Progenitor cell of endocrine pancreas (in vitro differentiated cells): ENCODE measurements at regions not wholly inside any gene's neighbourhood (a gene's known extent, or its start where the extent isn't known, plus 50 kb on each side); places are given as distances from the start of the nearest gene placed in this dataset.

Experiments
- DNase-seq: peaks from one replicate; pipeline ENCODE4 v3.0.0; 2021; ENCODE audit warnings: low spot score; ENCODE audit not compliant: unreplicated experiment
- H3K27ac Mint-ChIP-seq: 2 replicates; pipeline ENCODE4 v1.8.0; 2021; ENCODE audit warnings: mild to moderate bottlenecking, moderate library complexity, mixed read lengths
- H3K27me3 Mint-ChIP-seq: 2 replicates; pipeline ENCODE4 v1.8.0; 2021; ENCODE audit warnings: mixed read lengths
- H3K36me3 Mint-ChIP-seq: 2 replicates; pipeline ENCODE4 v1.8.0; 2022; ENCODE audit warnings: mixed read lengths; ENCODE audit not compliant: insufficient read depth
- H3K4me1 Mint-ChIP-seq: 2 replicates; pipeline ENCODE4 v1.8.0; 2021; ENCODE audit warnings: low read depth, mixed read lengths
- H3K4me3 Mint-ChIP-seq: 2 replicates; pipeline ENCODE4 v1.8.0; 2021; ENCODE audit warnings: low read depth, mild to moderate bottlenecking, moderate library complexity, mixed read lengths
- H3K9me3 Mint-ChIP-seq: 2 replicates; pipeline ENCODE4 v1.8.0; 2021; ENCODE audit warnings: low read depth, mixed read lengths
- CTCF ChIP-seq: fragments of 200-600 bp; sonication (generic); IDR thresholded peaks from one replicate; pipeline ENCODE4 v1.5.0; 2021; ENCODE audit warnings: antibody characterized with exemption, mild to moderate bottlenecking; ENCODE audit not compliant: unreplicated experiment

DNA sequence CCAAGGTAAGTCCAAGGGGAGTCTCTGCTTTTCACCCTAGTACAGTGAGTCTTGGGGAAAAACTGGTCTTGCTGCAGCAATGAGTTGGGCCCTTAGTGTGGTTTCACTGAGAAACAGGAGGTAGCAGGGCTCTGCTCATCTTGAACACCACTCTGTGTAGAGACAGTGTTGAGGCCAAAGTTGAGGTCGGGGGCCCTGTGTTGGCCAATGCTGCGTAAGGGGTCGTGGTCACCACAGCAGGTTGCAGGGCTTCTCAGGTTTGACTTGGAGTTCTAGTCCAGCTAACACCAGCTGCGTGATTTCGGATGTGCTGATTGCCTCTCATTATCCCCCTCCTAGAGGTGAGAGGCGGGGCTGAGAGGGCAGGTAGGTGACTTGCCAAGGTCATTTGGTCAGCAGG lies 807.5 kb downstream of the VRK1 start:
- TF ChIP-seq CTCF, result no peak
- DNase-seq, result no peak
- H3K27me3 Mint-ChIP-seq, result peaks cover 13% of the 10 kb centered on the region
- H3K4me3 Mint-ChIP-seq, result no peak overlapping the region
- H3K36me3 Mint-ChIP-seq, result no peaks in the 10 kb centered on the region
- H3K27ac Mint-ChIP-seq, result no peak overlapping the region
- H3K9me3 Mint-ChIP-seq, result peaks cover 11% of the 10 kb centered on the region
- H3K4me1 Mint-ChIP-seq, result peaks cover 10% of the 10 kb centered on the region

DNA sequence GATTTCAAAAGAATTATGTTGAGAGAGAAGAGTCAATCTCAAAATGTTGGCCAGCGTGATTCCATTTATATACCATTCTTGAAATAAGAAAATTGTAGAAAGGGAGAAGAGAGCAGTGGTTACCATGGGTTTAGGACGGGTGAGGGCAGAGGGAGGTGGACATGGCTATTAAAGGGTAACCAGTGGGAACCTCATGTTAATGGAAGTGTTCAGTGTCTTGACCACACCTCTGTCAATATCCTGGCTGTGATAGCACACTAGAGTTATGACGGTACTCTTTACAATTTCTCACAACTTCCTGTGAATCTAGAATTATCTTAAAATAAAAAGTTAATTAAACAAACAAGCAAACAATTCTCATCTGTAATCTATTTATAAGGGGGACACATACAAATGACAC lies 821.2 kb downstream of the VRK1 start:
- Mint-ChIP-seq H3K36me3 (peaks cover 4% of the 10 kb centered on the region), H3K27me3 (peaks cover 14% of the 10 kb centered on the region), H3K9me3 (peaks cover 14% of the 10 kb centered on the region), H3K4me1 (peaks cover 4% of the 10 kb centered on the region), H3K27ac (no peak overlapping the region), H3K4me3 (no peak overlapping the region)
- no peak for DNase-seq
- no peak for TF ChIP-seq CTCF

DNA sequence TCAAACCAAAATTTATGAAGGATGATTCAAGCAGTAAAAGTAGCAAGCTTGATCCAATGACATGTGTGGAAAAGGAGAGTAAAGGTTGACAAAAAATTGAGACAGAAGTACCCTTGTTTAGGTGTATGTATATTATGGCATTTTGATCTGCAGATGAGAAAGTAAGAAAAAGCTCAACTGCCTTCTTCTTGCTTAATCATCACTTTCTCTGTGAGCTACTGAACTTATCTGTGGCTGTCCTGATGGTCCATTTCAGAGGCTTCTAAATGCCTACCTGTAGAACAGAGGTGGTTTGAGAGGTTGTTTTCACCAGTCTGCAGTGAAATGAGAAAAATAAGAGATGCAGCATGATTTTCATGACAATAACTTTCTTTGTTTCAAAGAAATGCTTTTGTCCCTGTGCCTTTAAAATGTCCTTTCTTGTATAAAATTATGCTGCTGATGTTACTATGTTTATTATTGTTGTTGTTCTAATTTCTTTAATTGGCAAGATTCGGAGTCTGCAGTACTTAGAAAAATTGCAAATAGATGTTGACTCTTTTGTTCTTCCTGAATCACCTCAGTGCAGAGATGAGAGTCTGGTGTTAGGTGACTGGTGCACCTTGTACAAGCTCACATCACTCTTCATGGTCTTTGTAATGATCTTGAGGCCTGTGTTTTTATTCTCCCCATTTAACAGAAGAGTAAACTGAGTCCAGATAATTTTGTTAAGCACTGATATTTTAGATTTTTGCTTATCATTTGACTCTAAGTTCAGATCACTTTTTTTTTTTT lies 821.9 kb downstream of the VRK1 start:
- H3K4me3 Mint-ChIP-seq, result no peak overlapping the region

DNA sequence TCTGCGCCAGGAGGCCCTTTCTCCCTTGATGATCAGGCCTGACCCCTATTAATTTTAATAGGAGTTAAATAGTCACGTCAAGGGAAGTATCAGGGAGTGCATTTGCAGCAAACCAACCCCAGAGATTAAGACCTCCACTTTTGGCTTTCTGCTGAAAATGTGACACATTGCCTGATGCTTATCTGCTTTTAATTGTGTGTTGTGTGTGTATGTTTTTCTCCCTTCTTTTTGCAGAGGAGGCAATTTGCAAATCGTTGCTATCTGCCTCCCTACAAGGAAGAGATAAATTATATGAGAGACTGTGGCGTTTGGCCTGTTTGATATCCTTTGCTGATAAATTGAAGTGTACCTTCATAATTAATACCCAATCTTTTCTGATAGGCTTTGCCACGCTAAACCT lies 822.9 kb downstream of the VRK1 start:
- peaks cover 6% of the 10 kb centered on the region for H3K9me3 Mint-ChIP-seq

More for the DNA sequence above, 821.9 kb downstream of the VRK1 start:
- Mint-ChIP-seq H3K27ac (no peak overlapping the region), H3K36me3 (peaks cover 2% of the 10 kb centered on the region), H3K4me1 (peaks cover 4% of the 10 kb centered on the region), H3K9me3 (peaks cover 10% of the 10 kb centered on the region), H3K27me3 (peaks cover 19% of the 10 kb centered on the region)
- DNase-seq, result no peak
- TF ChIP-seq CTCF, result no peak

GRCh38 chr14:97624985-97625384 lies 827.8 kb downstream of the VRK1 start:
- TF ChIP-seq CTCF, result no peak
- DNase-seq, result no peak
- H3K27me3 Mint-ChIP-seq, result peaks cover 14% of the 10 kb centered on the region
- no peak overlapping the region for H3K27ac Mint-ChIP-seq
- peaks cover 4% of the 10 kb centered on the region for H3K4me1 Mint-ChIP-seq
- no peaks in the 10 kb centered on the region for H3K9me3 Mint-ChIP-seq
- no peaks in the 10 kb centered on the region for H3K36me3 Mint-ChIP-seq
- H3K4me3 Mint-ChIP-seq, result no peak overlapping the region

More for the DNA sequence above, 822.9 kb downstream of the VRK1 start:
- DNase-seq, result no peak
- Mint-ChIP-seq H3K4me3 (no peak overlapping the region), H3K27me3 (peaks cover 19% of the 10 kb centered on the region), H3K36me3 (peaks cover 2% of the 10 kb centered on the region), H3K4me1 (peaks cover 4% of the 10 kb centered on the region), H3K27ac (no peak overlapping the region)
- no peak for TF ChIP-seq CTCF
